GM18858 (cell line): ENCODE measurements at regions not wholly inside any gene's neighbourhood (a gene's known extent, or its start where the extent isn't known, plus 50 kb on each side); places are given as distances from the start of the nearest gene placed in this dataset.
A peak's percentile ranks its signal among the peaks of the same experiment; 100 is the strongest.
"Not testable (repeated sequence)": the region's sequence is repeated elsewhere in the genome, so short reads cannot be mapped to it uniquely, and the experiment has no call there.

Experiments used
- ATAC-seq: cut with Tn5 transposase; IDR thresholded peaks from one replicate; pipeline ENCODE4 v1.9.1; 2021; ENCODE audit not compliant: unreplicated experiment

GRCh38 chr3:30319713-30320112 lies 286.7 kb upstream of the TGFBR2 start:
- ATAC-seq: peak; percentile 55

GRCh38 chr3:30320392-30320791 lies 286.0 kb upstream of the TGFBR2 start:
- no peak for ATAC-seq

- no peak for ATAC-seq
Measured at GRCh38 chr3:30321065-30321464, 285.3 kb upstream of the TGFBR2 start.

- ATAC-seq: not testable (repeated sequence)
Measured at GRCh38 chr3:30323649-30324048, 282.8 kb upstream of the TGFBR2 start.

GRCh38 chr3:30324587-30324986 lies 281.8 kb upstream of the TGFBR2 start:
- ATAC-seq: no peak

GRCh38 chr3:30327976-30328375 lies 278.4 kb upstream of the TGFBR2 start:
- ATAC-seq: not testable (repeated sequence)

- not testable (repeated sequence) for ATAC-seq
Measured at GRCh38 chr3:30328935-30329334, 277.5 kb upstream of the TGFBR2 start.

- ATAC-seq: no peak
Measured at GRCh38 chr3:30331519-30331918, 274.9 kb upstream of the TGFBR2 start.

GRCh38 chr3:30332196-30333021 lies 274.0 kb upstream of the TGFBR2 start:
- no peak for ATAC-seq

- no peak for ATAC-seq
Measured at GRCh38 chr3:30333143-30333542, 273.3 kb upstream of the TGFBR2 start.

- ATAC-seq: no peak
Measured at GRCh38 chr3:30333903-30334302, 272.5 kb upstream of the TGFBR2 start.

- no peak for ATAC-seq
Measured at GRCh38 chr3:30340500-30340899, 265.9 kb upstream of the TGFBR2 start.

GRCh38 chr3:30341079-30341478 lies 265.3 kb upstream of the TGFBR2 start:
- no peak for ATAC-seq

GRCh38 chr3:30341851-30342250 lies 264.6 kb upstream of the TGFBR2 start:
- ATAC-seq: no peak

GRCh38 chr3:30342318-30343060 lies 263.9 kb upstream of the TGFBR2 start:
- no peak for ATAC-seq

GRCh38 chr3:30343067-30343831 lies 263.2 kb upstream of the TGFBR2 start:
- no peak for ATAC-seq

GRCh38 chr3:30343861-30344260 lies 262.5 kb upstream of the TGFBR2 start:
- no peak for ATAC-seq

- no peak for ATAC-seq
Measured at GRCh38 chr3:30344288-30344687, 262.1 kb upstream of the TGFBR2 start.

- no peak for ATAC-seq
Measured at GRCh38 chr3:30346933-30347320, 259.5 kb upstream of the TGFBR2 start.

GRCh38 chr3:30347679-30348216 lies 258.7 kb upstream of the TGFBR2 start:
- peak; percentile 89 for ATAC-seq

GRCh38 chr3:30349507-30349906 lies 256.9 kb upstream of the TGFBR2 start:
- ATAC-seq: no peak
